ENCODE measurements at regions not wholly inside any gene's neighbourhood (a gene's known extent, or its start where the extent isn't known, plus 50 kb on each side); places are given as distances from the start of the nearest gene placed in this dataset.

- no peak overlapping the region for H3K4me3 ChIP-seq
- no peaks in the 10 kb centered on the region for H3K36me3 ChIP-seq
- H3K9me3 ChIP-seq: no peaks in the 10 kb centered on the region
- intact Hi-C loops (cut with DNase I; ENCODE audit: low total_unique reads): no loop called here
- H3K27ac ChIP-seq: no peak overlapping the region
- peak; percentile 45 to 75 for DNase-seq
- no peaks in the 10 kb centered on the region for H3K4me1 ChIP-seq
- H3K27me3 ChIP-seq: peaks cover 0 to under 1% (median 0%) of the 10 kb centered on the region in 3 donors
- no peak for TF ChIP-seq EP300 (IDR thresholded peaks at IDR 0.05)
- no peak for TF ChIP-seq POLR2A (IDR thresholded peaks at IDR 0.05)
- peak in 3 of 7 experiments; percentile 7 to 24 (median 14) for TF ChIP-seq CTCF (IDR thresholded peaks at IDR 0.05)
- no peak for TF ChIP-seq POLR2AphosphoS5 (IDR thresholded peaks at IDR 0.05)
- 14 to 16% (median 15%) methylated on average over 7 of the region's 7 CpGs for WGBS, 5 donors
Measured at GRCh38 chr6:129936329-129937165, 75.4 kb upstream of the TMEM244 start.

- WGBS, 5 donors: 91 to 100% (median 95%) methylated on average over 1 of the region's 1 CpG
- Histone ChIP-seq H3K4me1 (no peaks in the 10 kb centered on the region), H3K36me3 (no peaks in the 10 kb centered on the region), H3K9me3 (no peaks in the 10 kb centered on the region), H3K27ac (no peak overlapping the region), H3K27me3 (no peaks in the 10 kb centered on the region), H3K4me3 (no peak overlapping the region)
- intact Hi-C loops (cut with DNase I; ENCODE audit: low total_unique reads): no loop called here
- TF ChIP-seq POLR2A (IDR thresholded peaks at IDR 0.05) (no peak), EP300 (IDR thresholded peaks at IDR 0.05) (no peak), CTCF (IDR thresholded peaks at IDR 0.05) (no peak), POLR2AphosphoS5 (IDR thresholded peaks at IDR 0.05) (no peak)
- no peak for DNase-seq
Measured at GRCh38 chr6:129932321-129932720, 71.2 kb upstream of the TMEM244 start.

- Histone ChIP-seq H3K36me3 (no peaks in the 10 kb centered on the region), H3K27ac (no peak overlapping the region), H3K27me3 (no peaks in the 10 kb centered on the region), H3K4me3 (no peak overlapping the region), H3K4me1 (no peaks in the 10 kb centered on the region), H3K9me3 (no peaks in the 10 kb centered on the region)
- peak in 1 of 2 donors; percentile 23 for DNase-seq
- WGBS, 5 donors: 75 to 89% (median 85%) methylated on average over 1 of the region's 1 CpG
- intact Hi-C loops (cut with DNase I; ENCODE audit: low total_unique reads): no loop called here
- no peak for TF ChIP-seq EP300 (IDR thresholded peaks at IDR 0.05)
- no peak for TF ChIP-seq POLR2A (IDR thresholded peaks at IDR 0.05)
- TF ChIP-seq CTCF (IDR thresholded peaks at IDR 0.05): no peak
- TF ChIP-seq POLR2AphosphoS5 (IDR thresholded peaks at IDR 0.05): no peak
Measured at GRCh38 chr6:129929433-129929832, 68.3 kb upstream of the TMEM244 start.

GRCh38 chr6:129923530-129924250 is 62.6 kb upstream of the TMEM244 start:
- intact Hi-C loops (cut with DNase I; ENCODE audit: low total_unique reads): no loop called here
- no peak overlapping the region for H3K27ac ChIP-seq

More at GRCh38 chr6:129923530-129924250, 62.6 kb upstream of the TMEM244 start:
- Histone ChIP-seq H3K27me3 (no peaks in the 10 kb centered on the region), H3K4me1 (peaks cover 0 to 6% (median 0%) of the 10 kb centered on the region in 4 donors), H3K9me3 (no peaks in the 10 kb centered on the region), H3K36me3 (no peaks in the 10 kb centered on the region), H3K4me3 (no peak overlapping the region)
- TF ChIP-seq EP300 (IDR thresholded peaks at IDR 0.05) (no peak), CTCF (IDR thresholded peaks at IDR 0.05) (no peak), POLR2A (IDR thresholded peaks at IDR 0.05) (no peak), POLR2AphosphoS5 (IDR thresholded peaks at IDR 0.05) (no peak)
- no peak for DNase-seq
